Endothelial cell (in vitro differentiated cells): ENCODE measurements at regions not wholly inside any gene's neighbourhood (a gene's known extent, or its start where the extent isn't known, plus 50 kb on each side); places are given as distances from the start of the nearest gene placed in this dataset.

ENCODE experiments used
- DNase-seq: peaks from one replicate; pipeline ENCODE4 v3.0.0; 2021; ENCODE audit warnings: low spot score
- H3K27ac Mint-ChIP-seq: one replicate; pipeline ENCODE4 v1.8.0; 2021; ENCODE audit warnings: mixed read lengths, inconsistent platforms; ENCODE audit not compliant: unreplicated experiment
- H3K27me3 Mint-ChIP-seq: one replicate; pipeline ENCODE4 v1.8.0; 2021; ENCODE audit warnings: mild to moderate bottlenecking, moderate library complexity, mixed read lengths, inconsistent platforms; ENCODE audit not compliant: unreplicated experiment
- H3K36me3 Mint-ChIP-seq: one replicate; pipeline ENCODE4 v1.8.0; 2021; ENCODE audit warnings: mild to moderate bottlenecking, low read depth, mixed read lengths, inconsistent platforms; ENCODE audit not compliant: unreplicated experiment
- H3K4me1 Mint-ChIP-seq: one replicate; pipeline ENCODE4 v1.8.0; 2021; ENCODE audit warnings: mild to moderate bottlenecking, mixed read lengths, inconsistent platforms; ENCODE audit not compliant: unreplicated experiment
- H3K4me3 Mint-ChIP-seq: one replicate; pipeline ENCODE4 v1.8.0; 2021; ENCODE audit warnings: mild to moderate bottlenecking, mixed read lengths, inconsistent platforms; ENCODE audit not compliant: unreplicated experiment
- H3K9me3 Mint-ChIP-seq: one replicate; pipeline ENCODE4 v1.8.0; 2021; ENCODE audit warnings: mixed read lengths, inconsistent platforms; ENCODE audit not compliant: unreplicated experiment
- CTCF ChIP-seq: fragments of 200-600 bp; sonication (generic); IDR thresholded peaks from one replicate; pipeline ENCODE4 v1.5.0; 2021; ENCODE audit warnings: antibody characterized with exemption; ENCODE audit not compliant: unreplicated experiment

GRCh38 chr11:7167976-7168740, 79.4 kb downstream of the RBMXL2 start:
- Mint-ChIP-seq H3K4me1 (no peaks in the 10 kb centered on the region), H3K36me3 (no peaks in the 10 kb centered on the region), H3K27me3 (no peaks in the 10 kb centered on the region), H3K4me3 (no peak overlapping the region), H3K27ac (no peak overlapping the region), H3K9me3 (no peaks in the 10 kb centered on the region)
- peak; percentile 16 for TF ChIP-seq CTCF
- no peak for DNase-seq

- H3K9me3 Mint-ChIP-seq: no peaks in the 10 kb centered on the region
- no peaks in the 10 kb centered on the region for H3K36me3 Mint-ChIP-seq
- TF ChIP-seq CTCF: no peak
- no peak overlapping the region for H3K4me3 Mint-ChIP-seq
- no peaks in the 10 kb centered on the region for H3K4me1 Mint-ChIP-seq
- DNase-seq: no peak
- no peak overlapping the region for H3K27ac Mint-ChIP-seq
- H3K27me3 Mint-ChIP-seq: no peaks in the 10 kb centered on the region
Observed at GRCh38 chr11:7168741-7168990, 79.9 kb downstream of the RBMXL2 start.

DNA sequence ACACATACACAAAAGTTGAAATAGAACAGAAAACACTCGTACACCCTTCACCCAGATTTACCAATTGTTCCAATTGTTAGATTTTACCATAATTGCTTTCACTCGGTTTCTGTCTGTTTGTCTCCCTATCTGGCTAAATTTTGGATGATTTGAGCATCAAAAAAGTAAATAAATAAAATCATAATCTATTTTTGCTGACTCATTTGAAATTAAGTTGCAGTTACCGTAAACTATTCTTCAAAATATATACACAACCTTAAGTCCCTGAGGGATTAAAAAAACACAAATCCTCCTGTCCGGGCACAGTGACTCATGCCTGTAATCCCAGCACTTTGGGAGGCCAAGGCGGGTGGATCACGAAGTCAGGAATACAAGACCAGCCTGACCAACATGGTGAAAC, 81.3 kb upstream of the SYT9 start:
- Mint-ChIP-seq H3K9me3 (no peaks in the 10 kb centered on the region), H3K4me3 (no peak overlapping the region), H3K27ac (no peak overlapping the region), H3K27me3 (no peaks in the 10 kb centered on the region), H3K36me3 (no peaks in the 10 kb centered on the region), H3K4me1 (no peaks in the 10 kb centered on the region)
- no peak for DNase-seq
- no peak for TF ChIP-seq CTCF

GRCh38 chr11:7175007-7175406, 76.7 kb upstream of the SYT9 start:
- Mint-ChIP-seq H3K4me1 (no peaks in the 10 kb centered on the region), H3K27me3 (no peaks in the 10 kb centered on the region), H3K36me3 (no peaks in the 10 kb centered on the region), H3K4me3 (no peak overlapping the region), H3K27ac (no peak overlapping the region), H3K9me3 (no peaks in the 10 kb centered on the region)
- DNase-seq: no peak
- TF ChIP-seq CTCF: no peak

- Mint-ChIP-seq H3K9me3 (no peaks in the 10 kb centered on the region), H3K4me3 (no peak overlapping the region), H3K27me3 (no peaks in the 10 kb centered on the region), H3K27ac (no peak overlapping the region), H3K4me1 (no peaks in the 10 kb centered on the region), H3K36me3 (no peaks in the 10 kb centered on the region)
- TF ChIP-seq CTCF: no peak
- DNase-seq: no peak
Observed at GRCh38 chr11:7186190-7186589, 65.5 kb upstream of the SYT9 start.
